Endodermal cell (in vitro differentiated cells): ENCODE measurements at regions not wholly inside any gene's neighbourhood (a gene's known extent, or its start where the extent isn't known, plus 50 kb on each side); places are given as distances from the start of the nearest gene placed in this dataset.
"Not testable (repeated sequence)": the region's sequence is repeated elsewhere in the genome, so short reads cannot be mapped to it uniquely, and the experiment has no call there.

Experiments
- DNase-seq: peaks from one replicate; pipeline ENCODE4 v3.0.0-alpha.2; 2017
- H3K27ac ChIP-seq: 2 replicates; pipeline ENCODE4 v1.5.1; 2013; ENCODE audit warnings: mild to moderate bottlenecking, low read depth, low read length, moderate library complexity
- H3K27me3 ChIP-seq: 2 replicates; pipeline ENCODE4 v1.6.1; 2013; ENCODE audit warnings: mild to moderate bottlenecking, low read length, moderate library complexity; ENCODE audit not compliant: insufficient read depth, control insufficient read depth, poor library complexity, severe bottlenecking
- H3K36me3 ChIP-seq: 2 replicates; pipeline ENCODE4 v1.7.0; 2013; ENCODE audit warnings: mild to moderate bottlenecking, low read length, moderate library complexity; ENCODE audit not compliant: control insufficient read depth, insufficient read depth
- H3K4me1 ChIP-seq: one replicate; pipeline ENCODE4 v1.7.0; 2013; ENCODE audit warnings: low read length; ENCODE audit not compliant: control insufficient read depth, insufficient read depth
- H3K4me3 ChIP-seq: 2 replicates; pipeline ENCODE4 v1.5.1; 2013; ENCODE audit warnings: mild to moderate bottlenecking, low read length, moderate library complexity
- H3K9ac ChIP-seq: 2 replicates; pipeline ENCODE4 v1.6.1; 2013; ENCODE audit warnings: mild to moderate bottlenecking, low read length, moderate library complexity; ENCODE audit not compliant: poor library complexity, severe bottlenecking; ENCODE audit errors: extremely low read depth
- H3K9me3 ChIP-seq: 2 replicates; pipeline ENCODE4 v1.6.1; 2013; ENCODE audit warnings: mild to moderate bottlenecking, low read length, moderate library complexity; ENCODE audit not compliant: control insufficient read depth
- H3K27ac Mint-ChIP-seq: 2 replicates; pipeline ENCODE4 v1.8.0; 2020; ENCODE audit warnings: mixed read lengths
- H3K27me3 Mint-ChIP-seq: 2 replicates; pipeline ENCODE4 v1.8.0; 2021; ENCODE audit warnings: mild to moderate bottlenecking, mixed read lengths; ENCODE audit not compliant: insufficient read depth
- H3K36me3 Mint-ChIP-seq: 2 replicates; pipeline ENCODE4 v1.8.0; 2020; ENCODE audit warnings: low read depth, mixed read lengths
- H3K4me1 Mint-ChIP-seq: 2 replicates; pipeline ENCODE4 v1.8.0; 2020; ENCODE audit warnings: mixed read lengths
- H3K4me3 Mint-ChIP-seq: 2 replicates; pipeline ENCODE4 v1.8.0; 2020; ENCODE audit warnings: mild to moderate bottlenecking, moderate library complexity, mixed read lengths
- H3K9me3 Mint-ChIP-seq: 2 replicates; pipeline ENCODE4 v1.8.0; 2020; ENCODE audit warnings: mild to moderate bottlenecking, mixed read lengths
- WGBS, 2 experiments: methylation state at CpG; one replicate each; pipeline versions ENCODE4 v1.1.5 to v1.1.7; 2013; ENCODE audit warnings: missing lambda C conversion rate in 2 of 2, mixed read lengths in 1 of 2; ENCODE audit not compliant: insufficient coverage in 1 of 2, insufficient read length in 1 of 2; 5-methylcytosine and 5-hydroxymethylcytosine counted together
- TF ChIP-seq, protein P1 (sequence below): fragments of 200-600 bp; sonication (generic); conservative IDR thresholded peaks from 2 replicates; pipeline ENCODE4 v1.5.0; 2021; ENCODE audit warnings: antibody characterized with exemption, mild to moderate bottlenecking

DNA sequence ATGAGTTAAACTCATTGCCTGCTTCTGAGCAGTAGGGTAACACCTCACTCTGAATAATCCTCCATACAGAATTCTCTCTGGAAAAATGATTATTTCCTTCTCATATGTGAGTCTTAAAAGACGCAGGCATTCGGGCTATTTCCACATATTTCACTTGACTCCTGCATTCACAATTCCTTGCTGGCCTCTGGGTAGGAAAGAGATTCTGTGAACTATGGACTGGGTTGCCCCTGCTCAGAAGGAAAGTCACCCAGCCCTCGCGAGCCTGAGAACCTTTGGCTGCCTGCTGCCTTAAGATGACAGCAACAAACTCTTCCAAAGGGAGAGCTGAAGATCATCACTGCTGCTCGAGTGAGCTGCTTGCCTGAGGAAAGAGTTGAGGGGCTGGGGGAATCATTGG lies 216.8 kb downstream of the BAMBI start:
- TF ChIP-seq, protein P1, sequence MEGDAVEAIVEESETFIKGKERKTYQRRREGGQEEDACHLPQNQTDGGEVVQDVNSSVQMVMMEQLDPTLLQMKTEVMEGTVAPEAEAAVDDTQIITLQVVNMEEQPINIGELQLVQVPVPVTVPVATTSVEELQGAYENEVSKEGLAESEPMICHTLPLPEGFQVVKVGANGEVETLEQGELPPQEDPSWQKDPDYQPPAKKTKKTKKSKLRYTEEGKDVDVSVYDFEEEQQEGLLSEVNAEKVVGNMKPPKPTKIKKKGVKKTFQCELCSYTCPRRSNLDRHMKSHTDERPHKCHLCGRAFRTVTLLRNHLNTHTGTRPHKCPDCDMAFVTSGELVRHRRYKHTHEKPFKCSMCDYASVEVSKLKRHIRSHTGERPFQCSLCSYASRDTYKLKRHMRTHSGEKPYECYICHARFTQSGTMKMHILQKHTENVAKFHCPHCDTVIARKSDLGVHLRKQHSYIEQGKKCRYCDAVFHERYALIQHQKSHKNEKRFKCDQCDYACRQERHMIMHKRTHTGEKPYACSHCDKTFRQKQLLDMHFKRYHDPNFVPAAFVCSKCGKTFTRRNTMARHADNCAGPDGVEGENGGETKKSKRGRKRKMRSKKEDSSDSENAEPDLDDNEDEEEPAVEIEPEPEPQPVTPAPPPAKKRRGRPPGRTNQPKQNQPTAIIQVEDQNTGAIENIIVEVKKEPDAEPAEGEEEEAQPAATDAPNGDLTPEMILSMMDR = no peak
- H3K27ac ChIP-seq = no peak overlapping the region
- no peaks in the 10 kb centered on the region for H3K4me1 ChIP-seq
- WGBS, 2 experiments = 80 to 94% methylated on average over 1 to 5 of the region's 5 CpGs
- Mint-ChIP-seq H3K36me3 (no peaks in the 10 kb centered on the region), H3K9me3 (peaks cover 11% of the 10 kb centered on the region), H3K4me3 (no peak overlapping the region), H3K4me1 (no peaks in the 10 kb centered on the region), H3K27ac (no peak overlapping the region), H3K27me3 (no peaks in the 10 kb centered on the region)
- no peak for DNase-seq
- no peak overlapping the region for H3K9ac ChIP-seq
- no peak overlapping the region for H3K4me3 ChIP-seq
- H3K9me3 ChIP-seq = no peaks in the 10 kb centered on the region
- H3K36me3 ChIP-seq = no peaks in the 10 kb centered on the region
- no peaks in the 10 kb centered on the region for H3K27me3 ChIP-seq

DNA sequence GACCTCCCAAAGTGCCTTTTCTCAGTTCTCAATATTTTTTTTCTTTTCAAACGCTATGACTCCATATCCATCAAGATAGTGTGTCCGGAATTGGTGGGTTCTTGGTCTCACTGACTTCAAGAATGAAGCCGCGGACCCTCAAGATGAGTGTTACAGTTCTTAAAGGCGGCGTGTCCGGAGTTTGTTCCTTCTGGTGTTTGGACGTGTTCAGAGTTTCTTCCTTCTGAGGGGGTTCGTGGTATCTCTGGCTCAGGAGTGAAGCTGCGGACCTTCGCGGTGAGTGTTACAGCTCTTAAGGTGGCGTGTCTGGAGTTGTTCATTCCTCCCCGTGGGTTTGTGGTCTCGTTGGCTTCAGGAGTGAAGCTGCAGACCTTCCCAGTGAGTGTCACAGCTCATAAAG lies 218.3 kb downstream of the BAMBI start:
- not testable (repeated sequence) for H3K36me3 ChIP-seq, H3K9me3 ChIP-seq, H3K36me3 Mint-ChIP-seq, H3K4me3 Mint-ChIP-seq, H3K27me3 ChIP-seq, H3K4me1 Mint-ChIP-seq, H3K4me3 ChIP-seq, H3K4me1 ChIP-seq, H3K9ac ChIP-seq, H3K27ac ChIP-seq, H3K27me3 Mint-ChIP-seq, H3K27ac Mint-ChIP-seq, DNase-seq
- peaks cover 14% of the 10 kb centered on the region for H3K9me3 Mint-ChIP-seq
- WGBS, 2 experiments = 93 to 95% methylated on average over 11 to 15 of the region's 15 CpGs

- H3K4me3 Mint-ChIP-seq, H3K9ac ChIP-seq, H3K4me3 ChIP-seq, H3K27ac Mint-ChIP-seq, H3K36me3 Mint-ChIP-seq, DNase-seq, H3K36me3 ChIP-seq, H3K27me3 Mint-ChIP-seq, H3K4me1 ChIP-seq, H3K27me3 ChIP-seq, H3K4me1 Mint-ChIP-seq, H3K27ac ChIP-seq: not testable (repeated sequence)
- WGBS, 2 experiments = 95 to 97% methylated on average over 8 to 44 of the region's 44 CpGs
- H3K9me3 ChIP-seq = peaks cover 12% of the 10 kb centered on the region
- H3K9me3 Mint-ChIP-seq = peaks cover 22% of the 10 kb centered on the region
Observed at GRCh38 chr10:28896791-28897409, 219.6 kb downstream of the BAMBI start.

DNA sequence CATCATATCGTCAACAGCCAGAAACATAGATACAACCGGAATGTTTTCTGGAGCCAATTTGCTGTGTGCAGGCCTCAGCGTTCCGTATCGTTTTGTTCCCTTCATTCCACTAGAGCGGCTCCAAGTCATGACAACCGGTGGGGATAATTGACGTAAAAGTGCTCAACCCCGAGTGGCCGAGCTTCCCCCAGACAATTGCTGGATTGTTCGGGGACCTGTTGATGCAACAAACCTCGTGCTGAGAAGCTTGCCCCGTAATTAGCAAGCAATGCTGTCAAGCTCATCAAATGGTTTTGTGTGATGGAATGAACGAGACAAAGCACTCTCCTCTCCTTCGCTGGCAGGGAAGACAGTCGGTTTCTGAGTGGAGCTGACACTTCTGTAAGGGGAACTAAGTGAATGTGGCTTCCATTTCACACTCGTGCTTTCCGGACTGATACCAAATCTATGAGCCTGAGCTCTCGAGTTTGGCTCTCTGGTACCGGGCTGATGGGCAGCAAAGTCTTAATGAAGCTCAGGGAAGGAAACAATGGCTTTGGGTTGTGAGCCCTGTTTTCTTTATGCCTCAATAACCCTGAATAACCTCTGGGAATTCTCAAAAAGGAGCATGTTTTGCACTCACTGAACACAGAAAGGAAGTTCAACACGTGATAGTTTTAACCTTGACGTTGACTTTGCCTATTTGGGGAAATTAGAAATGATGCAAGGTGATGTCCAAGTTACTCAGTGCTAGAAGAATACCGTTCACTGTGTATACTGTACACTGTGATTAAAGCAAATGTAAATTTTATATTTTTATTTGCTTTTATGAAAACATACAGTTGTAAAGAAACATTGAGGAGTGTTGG lies 220.5 kb downstream of the BAMBI start:
- Mint-ChIP-seq H3K27ac (no peak overlapping the region), H3K4me3 (no peak overlapping the region), H3K36me3 (no peaks in the 10 kb centered on the region), H3K27me3 (no peaks in the 10 kb centered on the region), H3K4me1 (no peaks in the 10 kb centered on the region), H3K9me3 (peaks cover 22% of the 10 kb centered on the region)
- H3K4me1 ChIP-seq = no peaks in the 10 kb centered on the region
- TF ChIP-seq, protein P1 = no peak
- H3K36me3 ChIP-seq = no peaks in the 10 kb centered on the region
- H3K9ac ChIP-seq = no peak overlapping the region
- H3K9me3 ChIP-seq = peaks cover 12% of the 10 kb centered on the region
- H3K27ac ChIP-seq = peak overlapping the region; percentile 36
- H3K4me3 ChIP-seq = no peak overlapping the region
- DNase-seq = no peak
- no peaks in the 10 kb centered on the region for H3K27me3 ChIP-seq
- WGBS, 2 experiments = 75 to 89% methylated on average over 21 to 23 of the region's 23 CpGs
